Progenitor cell of endocrine pancreas (in vitro differentiated cells): ENCODE measurements at regions not wholly inside any gene's neighbourhood (a gene's known extent, or its start where the extent isn't known, plus 50 kb on each side); places are given as distances from the start of the nearest gene placed in this dataset.
A peak's percentile ranks its signal among the peaks of the same experiment; 100 is the strongest.
"Not testable (repeated sequence)": the region's sequence is repeated elsewhere in the genome, so short reads cannot be mapped to it uniquely, and the experiment has no call there.

Source experiments
- DNase-seq: peaks from one replicate; pipeline ENCODE4 v3.0.0; 2021; ENCODE audit warnings: low spot score; ENCODE audit not compliant: unreplicated experiment
- H3K27ac Mint-ChIP-seq: 2 replicates; pipeline ENCODE4 v1.8.0; 2021; ENCODE audit warnings: mild to moderate bottlenecking, moderate library complexity, mixed read lengths
- H3K27me3 Mint-ChIP-seq: 2 replicates; pipeline ENCODE4 v1.8.0; 2021; ENCODE audit warnings: mixed read lengths
- H3K36me3 Mint-ChIP-seq: 2 replicates; pipeline ENCODE4 v1.8.0; 2022; ENCODE audit warnings: mixed read lengths; ENCODE audit not compliant: insufficient read depth
- H3K4me1 Mint-ChIP-seq: 2 replicates; pipeline ENCODE4 v1.8.0; 2021; ENCODE audit warnings: low read depth, mixed read lengths
- H3K4me3 Mint-ChIP-seq: 2 replicates; pipeline ENCODE4 v1.8.0; 2021; ENCODE audit warnings: low read depth, mild to moderate bottlenecking, moderate library complexity, mixed read lengths
- H3K9me3 Mint-ChIP-seq: 2 replicates; pipeline ENCODE4 v1.8.0; 2021; ENCODE audit warnings: low read depth, mixed read lengths
- CTCF ChIP-seq: fragments of 200-600 bp; sonication (generic); IDR thresholded peaks from one replicate; pipeline ENCODE4 v1.5.0; 2021; ENCODE audit warnings: antibody characterized with exemption, mild to moderate bottlenecking; ENCODE audit not compliant: unreplicated experiment

GRCh38 chr17:45554479-45554878 is 64.0 kb upstream of the PLEKHM1 start:
- not testable (repeated sequence) for H3K4me3 Mint-ChIP-seq, H3K4me1 Mint-ChIP-seq, H3K9me3 Mint-ChIP-seq, DNase-seq, H3K27ac Mint-ChIP-seq, H3K36me3 Mint-ChIP-seq, H3K27me3 Mint-ChIP-seq

GRCh38 chr17:45558821-45559220 is 68.3 kb upstream of the PLEKHM1 start:
- H3K9me3 Mint-ChIP-seq, H3K27ac Mint-ChIP-seq, H3K27me3 Mint-ChIP-seq: not testable (repeated sequence)

GRCh38 chr17:45562868-45563267 is 72.3 kb upstream of the PLEKHM1 start:
- not testable (repeated sequence) for H3K27ac Mint-ChIP-seq, H3K4me3 Mint-ChIP-seq, H3K9me3 Mint-ChIP-seq, H3K36me3 Mint-ChIP-seq, H3K4me1 Mint-ChIP-seq, H3K27me3 Mint-ChIP-seq, DNase-seq

More at GRCh38 chr17:45558821-45559220, 68.3 kb upstream of the PLEKHM1 start:
- not testable (repeated sequence) for H3K4me3 Mint-ChIP-seq, H3K4me1 Mint-ChIP-seq, H3K36me3 Mint-ChIP-seq, DNase-seq

- H3K36me3 Mint-ChIP-seq, H3K4me3 Mint-ChIP-seq, H3K27me3 Mint-ChIP-seq, H3K9me3 Mint-ChIP-seq, DNase-seq, H3K4me1 Mint-ChIP-seq, H3K27ac Mint-ChIP-seq: not testable (repeated sequence)
These were observed 72.8 kb upstream of the PLEKHM1 start for GRCh38 chr17:45563283-45563682.

GRCh38 chr17:45568275-45568674 is 77.8 kb upstream of the PLEKHM1 start:
- not testable (repeated sequence) for H3K27ac Mint-ChIP-seq, H3K4me3 Mint-ChIP-seq, DNase-seq, H3K4me1 Mint-ChIP-seq, H3K27me3 Mint-ChIP-seq, H3K36me3 Mint-ChIP-seq, H3K9me3 Mint-ChIP-seq

GRCh38 chr17:45573326-45573725 is 82.8 kb upstream of the PLEKHM1 start:
- DNase-seq, H3K9me3 Mint-ChIP-seq, H3K27me3 Mint-ChIP-seq: not testable (repeated sequence)

GRCh38 chr17:45573924-45574770 is 83.6 kb upstream of the PLEKHM1 start:
- H3K27ac Mint-ChIP-seq, result peak overlapping the region; percentile 50

More at GRCh38 chr17:45573326-45573725, 82.8 kb upstream of the PLEKHM1 start:
- H3K36me3 Mint-ChIP-seq, H3K27ac Mint-ChIP-seq, H3K4me3 Mint-ChIP-seq, H3K4me1 Mint-ChIP-seq: not testable (repeated sequence)

More at GRCh38 chr17:45573924-45574770, 83.6 kb upstream of the PLEKHM1 start:
- Mint-ChIP-seq H3K9me3 (no peaks in the 10 kb centered on the region), H3K4me3 (no peak overlapping the region), H3K27me3 (no peaks in the 10 kb centered on the region), H3K36me3 (peaks cover 4% of the 10 kb centered on the region), H3K4me1 (peaks cover 13% of the 10 kb centered on the region)
- no peak for DNase-seq
- TF ChIP-seq CTCF, result no peak
